HG03103 (cell line): ENCODE measurements at regions not wholly inside any gene's neighbourhood (a gene's known extent, or its start where the extent isn't known, plus 50 kb on each side); places are given as distances from the start of the nearest gene placed in this dataset.

Source experiments
- ATAC-seq: cut with Tn5 transposase; IDR thresholded peaks from one replicate; pipeline ENCODE4 v1.9.1; 2021; ENCODE audit warnings: low read depth; ENCODE audit not compliant: unreplicated experiment

- ATAC-seq = no peak
These were observed 62.0 kb downstream of the HFE start for GRCh38 chr6:26149240-26149639.

GRCh38 chr6:26152226-26153101, 65.2 kb downstream of the HFE start:
- ATAC-seq = no peak

GRCh38 chr6:26155061-26155930, 68.1 kb downstream of the HFE start:
- ATAC-seq = no peak

- peak; percentile 32 for ATAC-seq
These were observed 69.0 kb downstream of the HFE start for GRCh38 chr6:26156105-26156849.

- ATAC-seq = no peak
These were observed 69.6 kb downstream of the HFE start for GRCh38 chr6:26156850-26157250.

- peak; percentile 51 for ATAC-seq
These were observed 70.2 kb downstream of the HFE start for GRCh38 chr6:26157251-26158075.

GRCh38 chr6:26158076-26158580, 70.9 kb downstream of the HFE start:
- ATAC-seq = peak; percentile 42

GRCh38 chr6:26158581-26159356, 71.5 kb downstream of the HFE start:
- no peak for ATAC-seq

GRCh38 chr6:26159357-26160273, 72.4 kb downstream of the HFE start:
- ATAC-seq = no peak

- no peak for ATAC-seq
These were observed 74.1 kb downstream of the HFE start for GRCh38 chr6:26161322-26161721.

GRCh38 chr6:26162399-26162798, 75.2 kb downstream of the HFE start:
- ATAC-seq = no peak

- no peak for ATAC-seq
These were observed 76.3 kb downstream of the HFE start for GRCh38 chr6:26163427-26164119.

GRCh38 chr6:26164120-26164505, 76.9 kb downstream of the HFE start:
- no peak for ATAC-seq

- no peak for ATAC-seq
These were observed 78.1 kb downstream of the HFE start for GRCh38 chr6:26165261-26165790.

GRCh38 chr6:26170181-26170580, 83.0 kb downstream of the HFE start:
- no peak for ATAC-seq

GRCh38 chr6:26170951-26171841, 84.0 kb downstream of the HFE start:
- ATAC-seq = no peak
